ENCODE measurements at regions not wholly inside any gene's neighbourhood (a gene's known extent, or its start where the extent isn't known, plus 50 kb on each side); places are given as distances from the start of the nearest gene placed in this dataset.

DNA sequence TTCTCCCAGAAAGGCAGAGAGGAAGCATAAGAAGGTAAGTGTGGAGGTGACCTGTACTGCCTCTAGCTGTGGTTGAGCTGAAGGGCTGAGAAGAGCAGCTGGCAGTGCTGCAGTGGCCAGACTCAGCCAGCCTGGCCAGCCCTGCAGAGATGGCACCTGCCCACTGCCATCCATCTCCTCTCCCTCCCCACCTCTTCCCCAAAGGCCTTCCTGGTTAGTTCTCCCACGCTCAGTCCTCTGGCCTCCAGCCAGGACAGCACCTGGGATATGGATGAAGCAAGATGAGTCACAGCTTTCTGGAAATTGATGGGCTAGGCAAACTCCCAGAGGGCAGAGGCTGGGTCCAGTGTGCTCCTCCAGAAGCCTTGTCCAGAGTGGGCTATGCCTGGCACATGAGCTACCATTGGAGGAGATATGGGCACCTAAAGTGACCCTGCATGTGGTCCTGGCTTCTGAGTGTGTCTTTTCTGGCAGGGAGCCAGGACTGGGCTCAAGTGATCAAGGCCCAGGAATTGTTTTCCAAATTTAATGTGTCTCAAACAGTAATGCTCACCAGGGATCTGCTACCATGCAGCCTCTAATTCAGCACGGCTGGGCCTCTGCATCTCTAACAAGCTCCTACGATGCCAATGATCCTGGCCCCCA is 81.0 kb upstream of the CACUL1 start:
- DNase-seq (ENCODE audit: low spot score), result no peak

DNA sequence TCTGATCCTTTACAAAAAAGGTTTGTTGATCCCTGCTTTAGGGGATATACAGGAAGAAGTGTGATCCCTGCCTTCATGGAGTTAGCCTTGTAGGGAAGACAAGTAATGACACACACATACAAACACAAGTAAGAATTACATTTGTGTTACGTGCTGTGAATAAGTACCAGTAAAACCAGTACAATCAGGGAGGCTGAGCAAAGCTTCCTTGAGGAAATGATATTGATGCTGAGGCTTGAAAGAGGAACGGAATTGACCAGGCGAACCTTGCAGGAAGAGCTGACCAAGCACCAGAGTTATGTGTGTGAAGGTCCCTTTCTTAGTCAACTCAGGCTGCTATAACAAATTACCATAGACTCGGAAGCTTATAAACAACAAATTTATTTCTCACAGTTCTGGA is 83.6 kb upstream of the CACUL1 start:
- no peak for DNase-seq (ENCODE audit: low spot score)

DNA sequence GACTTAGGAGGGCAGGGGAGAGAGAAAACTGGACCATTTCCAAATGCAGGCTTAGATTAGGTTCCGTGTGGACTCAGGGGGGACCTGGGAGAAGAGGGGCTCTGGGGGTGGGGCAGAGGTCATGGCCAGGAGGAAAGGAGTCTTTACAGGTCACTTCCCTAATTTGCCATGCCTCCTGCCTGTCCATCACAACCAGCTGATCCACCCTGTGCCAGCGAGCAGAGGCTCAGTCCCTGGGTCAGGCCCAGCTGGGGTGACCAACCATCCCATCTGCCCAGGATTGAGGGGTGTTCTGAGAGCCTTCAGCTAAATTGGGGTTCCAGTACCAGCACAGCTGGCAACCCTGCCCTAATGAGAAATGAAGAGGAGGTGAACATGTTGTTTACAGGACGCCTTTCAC is 84.6 kb upstream of the CACUL1 start:
- no peak for DNase-seq (ENCODE audit: low spot score)

DNA sequence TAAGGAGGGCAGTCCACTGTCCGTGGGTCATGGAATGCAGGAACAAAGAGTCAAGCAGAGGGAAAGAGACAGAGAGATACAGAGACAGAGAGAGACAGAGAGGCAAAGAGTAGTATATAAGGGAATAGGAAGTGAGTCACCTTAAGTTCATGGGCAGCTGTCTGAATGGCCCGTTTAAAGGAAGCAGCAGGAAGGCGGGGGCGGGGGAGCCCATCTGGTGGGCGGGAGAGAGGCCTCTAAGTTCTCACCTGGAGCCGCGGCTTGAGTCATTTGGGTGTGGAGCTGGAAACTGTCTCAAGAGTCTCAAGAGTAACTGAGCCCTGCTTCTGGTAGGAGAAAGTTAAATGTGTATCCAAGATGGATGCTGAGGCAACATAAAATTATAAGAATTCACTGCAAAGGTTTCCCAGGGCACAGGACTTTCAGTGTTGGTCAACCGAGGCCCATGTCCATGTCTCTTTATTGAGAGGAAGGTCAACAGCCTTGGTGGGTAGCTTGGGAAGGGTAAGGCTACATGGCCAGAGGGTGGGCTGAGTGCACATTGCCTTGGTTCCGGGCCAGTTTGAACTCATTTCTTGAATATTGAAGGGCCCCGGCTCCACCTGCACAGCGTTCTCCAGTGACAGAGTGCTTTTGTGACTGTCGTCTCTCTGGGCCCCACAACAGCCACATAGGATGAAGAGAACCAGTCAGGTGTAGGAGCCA is 85.5 kb upstream of the CACUL1 start:
- DNase-seq (ENCODE audit: low spot score), result no peak

DNA sequence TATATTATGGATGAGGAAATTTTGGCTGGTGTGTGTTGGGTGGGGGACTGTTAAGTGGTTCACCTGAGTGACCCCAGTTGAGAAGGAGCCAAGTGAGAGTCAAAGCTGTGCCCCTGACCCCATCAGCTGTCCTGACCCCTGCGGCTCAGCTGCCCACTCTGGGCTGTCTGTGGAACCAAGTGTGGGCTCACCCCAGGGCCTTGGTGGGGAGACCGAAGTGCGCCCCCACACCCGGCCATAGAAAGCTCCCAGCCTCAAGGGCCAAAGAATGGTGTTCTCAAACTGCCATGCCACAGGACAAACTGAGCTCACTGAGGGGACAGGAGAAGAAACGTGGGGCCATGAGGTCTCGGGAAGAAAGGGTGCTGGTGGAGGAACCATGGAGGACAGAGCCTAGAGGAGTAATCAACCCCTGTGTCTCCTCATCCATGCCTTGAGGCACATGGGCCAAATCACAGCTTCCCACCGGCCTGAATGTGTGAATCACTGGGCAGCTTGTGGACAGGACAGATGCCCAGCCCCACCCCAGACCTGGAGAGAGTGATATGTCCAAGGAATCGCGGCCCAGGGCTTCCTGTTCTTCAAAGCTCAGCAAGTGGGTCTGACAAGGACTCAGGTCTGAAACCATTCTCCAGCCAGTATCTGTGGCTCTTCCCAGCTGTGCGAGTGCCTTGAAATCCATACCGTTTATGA is 86.2 kb upstream of the CACUL1 start:
- no peak for DNase-seq (ENCODE audit: low spot score)

DNA sequence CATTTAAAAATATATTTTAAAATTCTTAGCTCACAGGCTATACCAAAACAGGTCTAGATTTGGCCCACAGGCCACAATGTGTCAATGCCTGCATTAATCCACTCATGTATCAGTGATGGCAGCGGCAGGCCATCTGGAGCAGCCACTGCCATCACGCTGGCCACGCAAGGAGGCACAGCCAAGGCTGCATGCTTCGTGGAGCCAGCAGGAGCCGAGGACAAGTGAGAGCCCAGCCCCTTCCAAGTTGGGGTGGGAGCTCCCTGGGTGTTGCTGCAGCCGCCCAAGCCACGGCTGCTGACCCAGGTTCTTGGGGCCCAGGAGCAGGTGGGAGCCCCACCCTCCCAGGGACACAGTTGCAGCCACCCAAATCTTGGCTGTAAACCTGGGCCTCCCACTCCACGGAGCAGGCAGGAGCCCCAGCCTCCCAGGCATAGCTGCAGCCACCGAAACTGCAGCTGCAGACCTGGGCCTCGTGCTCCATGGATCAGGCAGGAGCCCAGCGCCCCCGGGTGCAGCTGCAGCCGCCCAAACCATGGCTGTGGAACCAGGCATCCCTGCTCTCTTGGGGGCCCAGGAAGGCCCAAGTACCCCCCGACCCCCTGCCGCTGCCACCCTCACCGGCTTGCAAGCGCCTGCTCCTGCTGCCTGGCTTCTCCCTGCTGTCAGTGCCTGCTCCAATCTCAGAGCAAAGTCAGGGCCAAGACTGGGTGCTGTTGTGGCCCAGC is 87.3 kb upstream of the CACUL1 start:
- DNase-seq (ENCODE audit: low spot score), result no peak

DNA sequence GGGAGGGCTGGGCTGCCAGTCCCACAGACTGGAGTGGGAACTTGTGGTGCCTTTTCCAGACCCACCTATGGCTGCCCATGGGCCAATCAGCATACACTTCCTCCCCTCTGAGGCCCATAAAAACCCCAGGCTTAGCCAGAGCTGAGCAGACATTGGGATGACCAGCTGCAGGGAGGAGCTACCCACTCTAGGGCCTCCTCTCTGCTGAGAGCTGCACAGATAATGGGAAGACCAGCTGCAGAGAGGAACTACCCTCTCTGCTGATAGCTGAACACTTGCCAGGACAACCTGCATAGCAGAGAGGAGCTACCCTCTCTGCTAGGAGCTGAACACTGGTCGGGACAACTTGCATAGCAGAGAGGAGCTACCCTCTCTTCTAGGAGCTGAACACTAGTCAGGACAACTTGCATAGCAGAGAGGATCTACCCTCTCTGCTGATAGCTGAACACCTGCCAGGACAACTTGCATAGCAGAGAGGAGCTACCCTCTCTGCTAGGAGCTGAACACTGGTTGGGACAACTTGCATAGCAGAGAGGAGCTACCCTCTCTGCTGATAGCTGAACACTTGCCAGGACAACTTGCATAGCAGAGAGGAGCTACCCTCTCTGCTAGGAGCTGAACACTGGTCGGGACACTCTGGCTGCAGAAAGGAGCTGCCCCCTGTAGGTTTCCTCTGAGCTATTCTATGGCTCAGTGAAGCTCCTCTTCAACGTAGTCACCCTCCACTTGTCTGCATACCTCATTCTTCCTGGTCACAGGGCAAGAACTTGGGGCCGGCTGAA is 88.3 kb upstream of the CACUL1 start:
- no peak for DNase-seq (ENCODE audit: low spot score)

DNA sequence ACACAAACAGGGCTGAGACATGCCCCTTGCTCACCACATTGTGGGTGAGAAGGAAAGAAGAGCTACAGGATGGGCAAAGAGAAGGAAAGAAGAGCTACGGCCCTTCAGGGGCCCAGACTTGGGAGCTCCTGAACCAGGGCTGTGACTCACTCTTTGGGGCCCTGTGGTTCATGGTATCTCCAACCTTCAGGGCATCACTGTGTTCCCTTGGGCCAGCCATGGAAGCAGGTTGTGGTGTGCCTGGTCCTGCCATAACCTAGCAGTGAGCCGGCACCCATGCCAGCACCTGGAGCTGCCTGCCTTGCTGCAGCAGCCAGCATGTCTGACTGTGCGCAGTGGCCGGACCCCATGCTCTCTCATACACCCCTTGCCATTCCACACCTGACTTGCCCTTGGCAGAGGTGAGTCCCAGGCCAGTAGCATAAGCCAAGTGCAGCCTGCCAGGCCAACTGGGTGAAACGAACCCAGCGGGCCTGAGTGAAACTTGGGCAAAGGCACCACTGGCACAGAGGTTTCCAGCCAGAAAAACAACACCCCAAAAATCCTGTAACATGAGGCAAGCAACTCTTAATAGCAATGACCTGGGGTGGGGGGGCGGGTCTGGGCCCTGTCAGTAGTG is 89.0 kb upstream of the CACUL1 start:
- DNase-seq (ENCODE audit: low spot score), result no peak

DNA sequence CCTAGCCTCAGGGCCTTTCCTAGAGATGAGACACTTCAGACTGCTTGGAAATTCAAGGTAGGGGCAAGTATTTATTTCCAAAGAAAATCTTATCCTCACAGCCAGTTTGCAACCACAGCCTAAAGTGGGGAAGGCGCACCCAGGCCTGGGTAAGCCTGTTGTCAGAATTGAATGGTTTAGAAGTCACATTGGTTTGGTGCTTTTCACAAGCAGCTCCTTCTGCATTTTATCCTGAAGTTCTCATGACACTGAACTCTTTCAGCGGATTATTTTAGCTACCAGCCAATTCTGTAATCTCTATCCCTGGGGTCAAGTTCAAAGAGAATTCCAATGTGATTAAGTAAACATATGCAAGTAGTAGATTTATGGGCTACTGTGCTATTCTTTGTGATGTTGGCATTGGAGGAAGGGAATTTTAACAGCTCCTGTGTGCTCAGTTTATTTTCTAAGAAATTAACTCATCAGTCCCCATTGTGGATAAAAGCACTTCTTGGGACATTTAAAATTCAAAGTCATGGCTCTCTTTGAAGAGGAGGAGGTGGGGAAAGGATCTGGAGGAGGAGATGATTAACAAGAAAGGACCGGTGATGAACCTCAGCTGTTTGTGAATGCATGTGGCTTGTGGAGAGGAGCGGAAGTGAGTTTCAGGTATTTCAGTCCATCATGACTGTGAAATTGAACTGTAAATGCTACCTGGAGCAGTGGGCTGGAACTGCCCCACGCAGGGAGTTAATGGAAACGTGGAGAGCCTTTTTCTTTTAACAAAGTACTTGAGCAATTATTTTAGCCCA is 90.2 kb upstream of the CACUL1 start:
- DNase-seq (ENCODE audit: low spot score), result no peak

DNA sequence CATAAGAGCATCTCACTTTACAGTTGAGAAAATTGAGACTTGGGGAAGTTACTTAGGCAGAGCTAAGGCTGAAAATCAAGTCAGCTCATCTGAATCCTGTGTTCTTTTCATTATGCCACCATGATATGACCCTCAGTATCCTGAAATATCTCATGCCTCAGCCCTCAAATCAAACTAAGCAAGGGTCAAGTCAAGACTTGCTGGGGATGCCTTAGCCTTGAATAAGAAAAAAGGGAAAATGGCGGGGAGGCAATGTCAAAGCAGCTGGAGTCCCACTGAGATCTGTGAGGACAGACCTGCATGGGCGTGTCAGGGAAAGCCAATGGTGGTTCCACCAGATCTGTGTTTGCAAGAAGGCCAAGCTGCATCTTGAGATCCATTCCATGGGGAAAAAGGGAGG is 91.0 kb upstream of the CACUL1 start:
- DNase-seq (ENCODE audit: low spot score), result no peak

DNA sequence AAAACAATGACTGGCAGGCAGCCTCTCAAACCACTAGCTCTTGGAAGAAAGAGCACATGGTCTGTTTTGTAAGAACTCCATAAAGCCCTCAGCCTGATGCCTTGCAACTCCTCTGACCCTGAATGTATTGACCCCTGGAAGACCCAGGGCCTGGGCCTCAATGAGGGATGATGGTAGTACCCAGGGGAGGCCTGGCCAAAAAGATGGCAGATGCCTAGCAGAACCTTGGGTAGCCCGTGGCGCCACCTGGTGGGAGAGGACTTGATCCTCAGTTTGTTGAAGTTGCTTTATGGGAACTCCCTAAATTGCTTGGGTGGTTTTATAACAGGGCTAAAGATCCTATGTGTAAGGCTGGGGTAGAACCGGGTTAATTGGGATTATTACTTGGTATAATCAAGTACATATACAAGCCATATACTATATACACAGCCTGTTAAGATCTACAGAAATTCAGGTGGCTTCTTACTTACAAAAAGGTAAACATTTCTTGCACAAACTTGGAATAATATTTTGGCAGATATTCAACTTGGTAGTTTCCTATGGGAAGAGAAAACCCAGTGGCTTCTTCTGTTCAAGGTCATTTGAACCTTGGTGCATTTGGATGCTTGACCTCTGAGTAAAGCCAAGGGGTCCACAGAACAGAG is 95.8 kb upstream of the CACUL1 start:
- peak; percentile 65 for DNase-seq (ENCODE audit: low spot score)

DNA sequence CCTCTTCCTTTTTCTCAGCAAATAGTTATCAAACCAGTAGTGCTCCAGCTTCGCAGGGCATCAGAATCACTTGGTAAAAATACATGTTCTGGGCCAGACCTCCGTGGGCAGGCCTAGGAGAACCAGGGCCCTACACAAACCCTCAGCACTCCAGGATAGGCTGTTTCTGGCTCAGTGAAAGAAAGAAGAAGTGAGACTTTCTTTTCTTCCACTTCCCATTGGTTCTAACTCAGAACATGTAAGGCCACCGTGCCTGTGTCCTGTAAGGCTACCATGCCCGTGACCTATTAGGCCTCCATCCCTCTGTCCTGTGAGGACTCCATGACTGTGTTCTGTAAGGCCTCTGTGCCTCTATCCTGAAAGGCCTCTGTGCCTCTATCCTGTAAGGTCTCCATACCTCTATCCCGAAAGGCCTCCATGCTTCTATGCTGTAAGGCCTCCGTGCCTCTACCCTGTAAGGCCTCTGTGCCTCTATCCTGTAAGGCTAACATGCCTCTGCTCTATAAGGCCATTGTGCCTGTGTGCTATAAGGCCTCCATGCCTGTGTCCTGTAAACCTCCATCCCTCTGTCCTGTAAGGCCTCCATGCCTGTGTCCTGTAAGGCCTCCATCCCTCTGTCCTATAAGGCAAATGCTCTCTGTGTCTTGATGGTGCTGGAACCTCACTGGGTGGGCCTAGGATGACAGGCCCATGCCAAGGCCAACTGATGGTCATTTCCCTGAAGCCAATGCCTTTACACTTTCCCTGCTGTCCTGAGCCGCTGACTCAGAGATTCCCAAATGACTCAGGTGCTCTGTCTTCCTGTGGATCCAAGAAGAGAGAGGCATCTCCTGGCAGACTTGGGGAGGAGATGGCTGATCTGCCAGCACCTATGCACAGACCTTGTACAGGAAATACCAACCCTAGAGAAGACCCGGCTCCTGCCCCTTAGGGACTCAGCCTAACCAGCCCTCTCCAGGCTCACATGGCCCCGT is 96.6 kb upstream of the CACUL1 start:
- DNase-seq (ENCODE audit: low spot score), result no peak

DNA sequence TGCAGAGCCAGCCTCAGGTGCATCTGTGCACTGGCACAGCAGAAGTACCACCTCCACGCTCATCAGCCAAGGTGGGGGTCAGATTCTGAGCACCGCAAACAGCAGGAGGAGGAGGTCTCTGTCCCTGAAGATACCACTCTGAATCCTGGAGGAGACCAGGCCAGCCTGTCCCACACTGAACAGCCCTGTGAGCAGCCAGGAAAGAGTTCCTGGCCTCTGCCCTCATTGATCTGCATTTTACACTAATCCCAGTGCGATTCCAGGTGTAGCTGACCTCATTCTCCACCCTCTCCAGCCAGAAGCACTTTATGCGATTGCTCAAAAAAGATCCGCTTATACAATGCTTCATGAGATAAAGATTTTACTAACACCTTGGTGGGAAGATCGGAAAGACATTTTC is 99.1 kb upstream of the CACUL1 start:
- DNase-seq (ENCODE audit: low spot score), result no peak

DNA sequence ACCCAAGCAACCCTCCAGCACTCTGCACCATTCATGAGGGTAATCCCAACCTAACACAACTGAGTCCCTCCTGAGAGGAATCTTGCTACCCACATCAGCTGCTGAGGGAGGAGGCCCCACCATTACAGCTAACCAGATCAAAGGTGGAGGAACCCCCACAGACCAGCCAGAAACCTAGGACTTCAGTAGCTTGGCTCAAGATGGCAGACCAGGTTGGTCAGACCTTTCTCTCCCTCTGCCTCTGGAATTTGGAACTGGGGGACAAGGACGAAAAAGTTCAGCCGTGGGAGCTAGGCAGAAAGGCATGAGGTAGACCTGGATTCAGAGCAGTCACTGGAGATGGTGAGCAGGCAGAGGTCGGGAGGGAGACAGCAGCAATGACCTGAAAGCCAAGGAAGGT is 101.3 kb upstream of the CACUL1 start:
- DNase-seq (ENCODE audit: low spot score), result no peak

DNA sequence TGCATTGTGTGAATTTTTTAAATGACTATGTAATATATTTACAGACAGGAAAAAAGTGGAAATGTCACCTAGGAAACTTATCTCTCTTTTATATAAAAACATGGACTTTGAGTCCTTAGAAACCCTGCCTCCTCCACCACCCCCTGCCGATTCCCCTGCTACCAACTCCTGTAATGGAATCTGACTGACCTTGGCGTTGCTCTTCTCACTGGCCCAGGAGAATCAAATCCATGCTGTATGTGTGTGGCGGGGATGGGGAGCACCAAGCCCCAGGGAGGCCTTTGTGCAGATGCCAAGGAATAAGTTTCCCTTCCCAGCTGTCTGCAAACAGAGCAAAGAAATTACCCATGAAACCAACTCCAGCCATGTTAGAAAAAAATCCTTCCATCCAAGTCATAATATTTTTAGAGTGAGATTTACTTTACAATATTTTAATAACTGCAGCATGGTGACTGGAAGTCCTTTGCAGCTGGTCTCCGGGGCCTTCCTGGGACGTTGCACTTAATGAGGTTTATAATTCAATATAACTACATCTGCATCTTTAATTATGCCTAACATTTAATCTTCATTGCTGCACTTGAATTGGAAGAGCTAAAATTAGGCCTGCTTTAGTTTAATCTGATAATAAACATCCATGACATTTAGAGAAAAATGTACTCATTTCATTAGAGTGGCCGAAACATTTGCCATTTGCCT is 111.4 kb upstream of the CACUL1 start:
- no peak for DNase-seq (ENCODE audit: low spot score)

DNA sequence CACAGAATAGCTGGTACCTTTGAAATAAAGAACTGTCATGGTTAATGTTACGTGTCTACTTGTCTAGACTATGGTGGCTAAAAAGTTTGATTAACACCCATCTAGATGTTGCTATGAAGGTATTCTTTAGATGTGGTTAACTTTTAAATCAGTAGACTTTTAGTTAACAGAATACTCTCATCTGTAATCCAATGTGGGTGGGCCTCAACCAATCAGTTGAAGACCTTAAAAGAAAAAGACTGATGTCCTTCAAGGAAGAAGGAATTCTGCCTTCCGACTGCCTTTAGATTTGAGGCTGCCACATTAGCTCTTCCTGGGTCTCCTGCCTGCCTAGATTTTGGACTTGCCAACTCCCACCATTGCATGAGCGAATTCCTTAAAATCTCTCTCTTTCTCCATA is 113.0 kb upstream of the CACUL1 start:
- no peak for DNase-seq (ENCODE audit: low spot score)

DNA sequence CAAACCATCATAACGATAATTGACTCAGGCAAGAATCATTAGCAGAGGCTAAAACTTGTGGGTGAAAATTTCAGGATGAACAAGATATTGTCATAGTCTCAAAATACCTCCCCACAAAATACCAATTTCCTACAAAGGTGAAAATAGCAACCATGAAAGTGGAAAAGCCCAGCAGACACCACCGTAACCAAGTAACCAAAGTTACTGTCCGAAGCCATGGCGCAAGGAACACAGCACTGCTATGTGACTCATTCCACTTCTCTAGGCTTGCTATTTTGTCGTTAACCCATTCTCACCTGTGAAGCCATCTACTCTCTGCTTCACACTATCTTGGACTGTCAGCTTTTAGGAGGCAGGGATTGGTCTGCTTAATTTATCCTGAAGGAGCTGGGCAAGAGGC is 113.8 kb upstream of the CACUL1 start:
- no peak for DNase-seq (ENCODE audit: low spot score)

DNA sequence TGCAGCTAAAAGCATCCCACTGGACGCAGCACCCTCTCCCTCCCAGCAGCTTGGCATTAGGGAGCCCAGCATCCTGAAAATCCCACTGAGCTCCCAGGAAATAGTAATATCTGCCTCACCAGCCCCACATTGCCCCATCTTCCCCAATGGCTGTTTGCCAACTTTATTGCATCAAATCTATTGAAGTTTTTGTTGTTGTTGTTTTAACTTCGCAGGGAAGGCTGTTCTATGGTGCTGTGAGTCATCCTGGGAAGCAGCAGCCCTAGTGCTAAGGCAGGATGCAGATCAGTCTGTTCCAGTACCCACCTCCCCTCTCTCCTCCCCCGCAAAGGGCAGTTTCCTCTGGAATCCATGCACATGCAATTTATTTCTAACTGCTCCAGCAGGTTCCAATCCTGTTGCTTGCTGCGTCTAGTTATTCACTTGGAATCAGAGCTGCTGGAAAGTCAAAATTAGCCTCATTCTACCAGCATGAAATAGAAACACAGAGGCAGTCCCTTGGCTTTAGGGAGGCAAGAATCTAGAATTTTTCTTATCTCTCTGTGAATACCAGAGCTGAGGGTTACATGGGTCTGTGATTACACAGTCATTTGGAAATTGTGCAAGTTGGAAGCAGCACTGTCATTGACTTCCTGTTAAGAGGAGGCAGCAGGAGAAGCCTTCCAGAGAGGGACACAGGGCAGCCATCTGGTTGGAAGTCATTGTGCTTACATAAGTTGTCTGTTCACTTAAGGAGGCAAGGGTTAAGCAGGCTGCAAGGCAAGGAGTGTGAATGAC is 115.9 kb upstream of the CACUL1 start:
- DNase-seq (ENCODE audit: low spot score), result peak; percentile 77

Measured in AG20443 (cell line).